Mucosa of rectum (tissue), 2 donors: ENCODE measurements at regions not wholly inside any gene's neighbourhood (a gene's known extent, or its start where the extent isn't known, plus 50 kb on each side); places are given as distances from the start of the nearest gene placed in this dataset.

ENCODE experiments used
- H3K27ac ChIP-seq, 2 donors: one replicate each; pipeline ENCODE4 v1.7.0; 2013; ENCODE audit warnings: inconsistent platforms in 2 of 2, low read depth in 2 of 2, low read length in 2 of 2
- H3K27me3 ChIP-seq, 2 donors: one replicate each; pipeline ENCODE4 v1.7.0; 2013; ENCODE audit warnings: low read length in 2 of 2; ENCODE audit not compliant: control insufficient read depth in 2 of 2, insufficient read depth in 2 of 2
- H3K36me3 ChIP-seq, 2 donors: one replicate each; pipeline ENCODE4 v1.7.0; 2013; ENCODE audit warnings: low read length in 2 of 2; ENCODE audit not compliant: control insufficient read depth in 2 of 2, insufficient read depth in 2 of 2
- H3K4me1 ChIP-seq, 2 donors: one replicate each; pipeline ENCODE4 v1.7.0; 2013; ENCODE audit warnings: low read length in 2 of 2, mild to moderate bottlenecking in 1 of 2; ENCODE audit not compliant: control insufficient read depth in 2 of 2, insufficient read depth in 2 of 2
- H3K4me3 ChIP-seq, 2 donors: one replicate each; pipeline ENCODE4 v1.7.0; 2013; ENCODE audit warnings: low read length in 2 of 2
- H3K9ac ChIP-seq, 2 donors: one replicate each; pipeline ENCODE4 v1.7.0; 2013; ENCODE audit warnings: low read length in 2 of 2, low read depth in 1 of 2, mild to moderate bottlenecking in 1 of 2
- H3K9me3 ChIP-seq, 2 donors: one replicate each; pipeline ENCODE4 v1.7.0; 2013; ENCODE audit warnings: low read length in 2 of 2; ENCODE audit not compliant: control insufficient read depth in 2 of 2
- donor health status: healthy.
- donor health status: Normal muscosa, but diverticular disease.

DNA sequence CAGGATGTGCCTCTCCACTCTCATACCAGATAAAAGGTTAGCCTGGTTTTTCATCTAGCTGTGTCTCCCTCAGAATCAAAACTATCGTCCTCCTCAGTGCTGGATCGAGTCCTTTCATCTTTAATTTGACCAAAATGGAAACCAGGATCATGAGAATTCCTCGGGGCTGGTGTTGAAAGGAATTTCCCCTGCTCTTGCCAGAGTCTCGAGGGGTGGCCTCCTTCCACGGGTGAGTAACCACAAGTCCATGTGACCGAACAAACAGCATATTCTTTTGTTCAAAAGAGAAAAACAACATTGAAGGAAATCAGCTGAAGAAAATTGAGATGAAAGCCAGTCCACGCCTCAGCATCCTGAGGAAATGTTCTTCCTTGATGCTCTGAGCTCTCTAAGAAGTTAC lies 165.9 kb upstream of the CDYL start:
- H3K4me3 ChIP-seq = no peak overlapping the region
- no peaks in the 10 kb centered on the region for H3K27me3 ChIP-seq
- H3K27ac ChIP-seq = no peak overlapping the region
- no peaks in the 10 kb centered on the region for H3K9me3 ChIP-seq
- H3K9ac ChIP-seq = no peak overlapping the region
- no peaks in the 10 kb centered on the region for H3K36me3 ChIP-seq
- H3K4me1 ChIP-seq = peaks cover 8 to 18% of the 10 kb centered on the region in 2 donors

DNA sequence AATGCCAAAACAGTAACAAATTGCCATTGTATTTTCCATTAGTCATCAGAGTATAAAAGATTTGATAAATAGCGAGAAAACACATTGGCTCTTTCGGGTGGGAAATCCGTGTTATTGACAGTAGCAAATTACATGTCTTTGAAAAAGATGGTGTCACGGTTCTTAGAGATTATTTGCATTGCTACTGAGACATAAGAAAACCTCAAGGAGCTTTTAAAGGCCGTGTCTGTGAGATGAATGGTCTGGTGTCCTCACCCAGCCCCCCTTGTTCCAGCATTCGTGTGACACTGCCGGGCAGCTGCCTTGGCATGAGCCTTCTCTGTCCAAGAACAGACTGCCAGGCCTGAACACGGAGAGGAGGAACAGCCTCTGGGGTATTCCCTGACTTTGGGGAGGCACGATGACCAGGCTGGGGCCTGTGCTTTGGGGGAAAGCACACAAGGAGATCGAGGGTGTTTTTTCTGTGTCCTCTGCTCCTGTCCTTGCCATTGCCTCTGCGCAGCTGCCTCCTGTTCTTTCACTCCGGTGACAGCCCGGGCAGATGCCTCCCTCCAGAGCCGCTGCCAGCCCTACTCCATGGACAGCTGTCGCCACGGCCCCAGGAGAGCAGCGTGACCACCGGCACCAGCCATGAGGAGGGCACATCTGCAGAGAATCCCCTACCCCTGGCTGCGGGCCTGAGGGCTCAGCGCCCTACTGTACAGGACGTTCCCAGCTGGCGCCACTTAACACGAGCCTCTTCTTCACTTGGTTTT lies 167.7 kb upstream of the CDYL start:
- Histone ChIP-seq H3K4me1 (peaks cover 8 to 18% of the 10 kb centered on the region in 2 donors), H3K36me3 (no peaks in the 10 kb centered on the region), H3K9ac (no peak overlapping the region), H3K27me3 (no peaks in the 10 kb centered on the region), H3K27ac (no peak overlapping the region), H3K4me3 (no peak overlapping the region), H3K9me3 (no peaks in the 10 kb centered on the region)

DNA sequence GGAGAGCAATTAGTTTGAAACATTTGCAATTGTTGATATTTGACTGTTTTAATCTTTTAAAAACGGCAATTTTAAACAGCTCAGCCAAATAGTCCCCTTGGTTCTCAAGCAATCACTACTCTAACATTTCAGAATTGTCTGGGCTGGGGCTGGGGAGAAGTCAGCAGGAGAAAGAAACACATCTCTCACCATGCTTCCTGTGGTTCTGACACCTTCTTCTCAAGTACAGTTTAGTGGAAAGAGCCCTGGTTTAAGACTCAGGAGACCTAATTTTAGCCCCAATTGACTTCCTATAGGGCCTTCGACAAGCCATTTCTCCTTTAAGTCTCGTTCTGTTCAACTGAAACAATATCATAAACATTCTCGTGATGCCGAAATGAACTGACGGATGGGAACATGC lies 168.4 kb upstream of the CDYL start:
- Histone ChIP-seq H3K9ac (no peak overlapping the region), H3K27ac (peak overlapping the region; percentile 28 to 49)

DNA sequence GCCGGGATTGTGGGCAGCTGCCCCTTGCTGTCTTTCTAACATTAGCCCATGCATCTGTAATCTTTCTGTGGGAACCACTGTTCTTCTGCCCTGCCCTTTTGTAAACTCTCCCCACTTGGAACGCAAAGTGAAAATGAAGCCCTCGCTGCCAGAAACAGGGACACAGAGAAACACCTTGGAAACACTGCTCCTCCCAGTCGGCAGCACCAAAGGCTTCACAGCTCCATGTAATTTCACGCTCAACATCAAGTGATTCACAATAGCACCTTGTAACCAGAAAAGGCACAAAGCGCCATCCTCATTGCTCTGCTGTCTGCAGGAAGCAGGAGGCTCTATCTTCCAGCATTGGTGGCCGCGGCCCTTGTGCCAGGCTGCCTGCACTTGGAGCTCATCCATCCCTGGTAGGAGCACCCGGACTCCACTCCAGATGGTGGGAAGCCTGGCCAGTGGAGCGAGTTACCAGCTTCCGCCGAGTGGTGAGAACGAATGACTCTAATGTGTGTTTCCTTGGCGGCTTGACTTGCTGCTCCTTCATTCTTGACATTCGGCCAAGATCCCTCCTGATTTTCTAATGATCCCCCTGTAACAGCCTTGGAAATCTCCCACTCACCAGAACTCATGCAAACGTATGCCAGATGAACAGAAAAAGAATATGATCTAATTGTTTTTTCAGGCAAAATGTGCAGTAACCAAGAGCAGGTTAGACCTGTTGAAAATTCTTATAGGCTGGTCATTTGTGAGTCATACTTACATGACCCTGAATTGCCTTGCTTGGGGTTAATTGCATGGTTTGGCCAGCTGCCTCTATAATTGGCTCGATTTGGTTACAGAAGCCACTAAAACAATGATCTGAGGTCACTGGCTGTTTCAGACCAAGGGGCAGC lies 169.1 kb upstream of the CDYL start:
- no peak overlapping the region for H3K9ac ChIP-seq
- peaks cover 8 to 18% of the 10 kb centered on the region in 2 donors for H3K4me1 ChIP-seq
- peak overlapping the region; percentile 28 to 49 for H3K27ac ChIP-seq
- H3K4me3 ChIP-seq = peak overlapping the region; percentile 31 to 45
- no peaks in the 10 kb centered on the region for H3K9me3 ChIP-seq
- no peaks in the 10 kb centered on the region for H3K27me3 ChIP-seq
- no peaks in the 10 kb centered on the region for H3K36me3 ChIP-seq

More for the DNA sequence above, 168.4 kb upstream of the CDYL start:
- H3K9me3 ChIP-seq = no peaks in the 10 kb centered on the region
- H3K36me3 ChIP-seq = no peaks in the 10 kb centered on the region
- peaks cover 8 to 18% of the 10 kb centered on the region in 2 donors for H3K4me1 ChIP-seq
- no peaks in the 10 kb centered on the region for H3K27me3 ChIP-seq
- peak overlapping the region in 1 of 2 donors; percentile 45 for H3K4me3 ChIP-seq

DNA sequence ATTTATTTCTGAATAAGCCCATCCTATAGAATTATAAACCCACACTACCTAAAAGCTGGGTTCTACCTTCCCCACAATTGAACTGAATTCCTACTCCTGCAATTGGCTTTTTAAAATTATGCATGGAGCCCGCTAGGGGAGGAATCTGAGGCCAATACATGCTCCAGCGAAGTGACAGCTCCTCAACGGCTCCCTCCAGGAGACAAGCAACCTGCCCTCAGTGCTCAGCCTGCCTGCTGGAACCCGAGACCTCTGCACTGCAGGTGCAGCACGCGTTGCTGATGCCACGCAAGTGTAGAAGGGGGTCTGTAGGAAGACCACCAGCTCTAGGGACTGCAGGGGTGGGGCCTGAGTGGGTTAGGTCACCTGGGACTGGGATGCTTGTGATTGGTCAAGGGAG lies 170.2 kb upstream of the CDYL start:
- Histone ChIP-seq H3K36me3 (no peaks in the 10 kb centered on the region), H3K9ac (no peak overlapping the region), H3K27ac (no peak overlapping the region), H3K4me1 (peaks cover 8 to 13% of the 10 kb centered on the region in 2 donors), H3K9me3 (no peaks in the 10 kb centered on the region), H3K4me3 (no peak overlapping the region), H3K27me3 (no peaks in the 10 kb centered on the region)

DNA sequence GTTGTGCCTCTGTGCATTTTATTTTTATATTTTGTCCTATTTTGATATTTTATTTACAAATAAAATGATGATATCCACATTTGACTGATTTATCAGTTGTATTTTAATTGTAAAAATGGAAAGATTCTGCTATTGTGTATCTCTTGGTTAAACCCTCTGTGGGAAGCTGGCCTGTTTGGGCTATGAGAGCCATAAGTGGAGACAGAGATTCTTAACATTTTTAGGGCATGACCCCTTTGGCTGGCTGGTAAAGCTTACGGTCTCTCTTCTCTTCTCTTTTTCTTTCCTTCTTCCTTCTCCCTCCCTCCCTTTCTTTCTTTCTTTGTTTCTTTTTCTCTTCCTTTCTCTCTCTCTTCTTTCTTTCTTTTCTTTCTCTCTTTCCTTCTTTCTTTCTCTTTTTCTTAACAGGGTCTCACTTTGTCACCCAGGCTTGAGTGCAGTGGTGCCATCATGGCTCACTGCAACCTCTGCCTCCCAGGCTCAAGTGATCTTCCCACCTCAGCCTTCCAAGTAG lies 172.3 kb upstream of the CDYL start:
- Histone ChIP-seq H3K4me1 (peaks cover 15 to 18% of the 10 kb centered on the region in 2 donors), H3K9me3 (no peaks in the 10 kb centered on the region), H3K27ac (no peak overlapping the region), H3K9ac (no peak overlapping the region), H3K36me3 (no peaks in the 10 kb centered on the region), H3K4me3 (no peak overlapping the region), H3K27me3 (no peaks in the 10 kb centered on the region)

DNA sequence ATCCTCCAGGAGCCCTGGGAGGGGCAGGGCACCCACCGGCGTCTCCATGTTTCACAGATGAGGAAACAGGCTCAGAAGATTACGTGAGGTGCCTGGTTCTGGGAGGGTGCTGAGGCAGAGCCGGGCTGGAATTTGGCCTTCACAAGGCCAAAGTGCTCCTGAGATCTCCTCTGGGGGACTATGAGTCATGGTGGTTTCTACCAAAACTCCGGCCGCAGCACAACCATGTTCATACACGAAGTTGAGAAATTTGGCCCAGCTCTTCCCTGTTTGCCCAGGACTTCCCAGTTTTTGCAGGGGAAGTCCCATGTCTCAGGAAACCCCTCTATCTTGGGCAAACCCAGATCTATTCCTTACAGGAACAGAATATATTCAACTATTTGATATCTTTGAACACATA lies 172.9 kb upstream of the CDYL start:
- Histone ChIP-seq H3K27ac (no peak overlapping the region), H3K9me3 (no peaks in the 10 kb centered on the region), H3K36me3 (no peaks in the 10 kb centered on the region), H3K4me3 (no peak overlapping the region), H3K9ac (no peak overlapping the region), H3K4me1 (peaks cover 15 to 18% of the 10 kb centered on the region in 2 donors), H3K27me3 (no peaks in the 10 kb centered on the region)

DNA sequence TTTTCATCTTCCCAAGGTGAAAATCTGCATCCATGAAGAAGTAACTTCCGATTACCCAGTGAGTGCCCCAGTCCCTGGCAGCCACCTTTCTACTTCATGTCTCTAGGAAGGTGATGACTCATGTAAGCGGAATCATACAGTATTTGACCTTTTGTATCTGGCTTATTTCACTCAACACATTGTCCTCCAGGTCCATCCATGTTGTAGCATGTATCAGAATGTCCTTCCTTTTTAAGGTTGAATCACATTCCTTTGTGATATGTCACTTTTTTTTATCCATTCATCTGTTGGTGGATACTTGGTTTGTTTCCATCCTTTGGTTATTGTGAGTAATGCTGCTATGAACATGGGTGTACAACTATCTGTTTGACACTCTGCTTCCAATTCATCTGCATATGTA lies 176.3 kb upstream of the CDYL start:
- Histone ChIP-seq H3K27ac (peak overlapping the region; percentile 68 to 78), H3K4me1 (peaks cover 4 to 7% of the 10 kb centered on the region in 2 donors), H3K9ac (no peak overlapping the region)

DNA sequence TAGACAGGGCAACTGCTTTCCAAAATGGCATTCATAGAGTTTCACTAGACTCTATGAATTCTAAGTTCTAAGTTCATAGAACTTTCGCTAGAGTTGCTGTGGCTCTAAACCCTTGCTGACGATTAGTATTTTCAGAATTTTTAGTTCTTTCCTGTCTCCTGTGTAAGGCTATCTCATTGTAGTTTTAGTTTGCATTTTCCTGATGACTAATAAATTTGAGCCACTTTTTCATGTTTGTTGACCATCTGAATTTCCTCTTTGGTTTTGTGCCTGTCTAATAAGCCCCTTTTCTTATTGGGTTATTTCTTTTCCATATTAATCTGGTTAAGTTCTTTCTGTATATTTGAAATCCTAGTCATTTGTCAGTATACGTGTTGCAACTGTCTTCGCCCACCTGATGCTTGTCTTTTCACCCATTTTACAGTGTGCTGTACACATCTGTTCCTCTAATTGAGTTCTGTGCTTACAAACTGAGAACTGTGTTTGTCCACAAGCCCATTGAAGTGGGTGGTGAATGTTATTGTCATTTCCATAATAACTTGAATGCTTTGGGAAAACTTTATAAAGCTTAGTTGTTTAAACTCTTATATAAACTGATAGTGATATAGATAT lies 177.7 kb upstream of the CDYL start:
- H3K27me3 ChIP-seq = no peaks in the 10 kb centered on the region
- H3K27ac ChIP-seq = no peak overlapping the region
- no peak overlapping the region for H3K9ac ChIP-seq
- no peaks in the 10 kb centered on the region for H3K36me3 ChIP-seq
- H3K9me3 ChIP-seq = no peaks in the 10 kb centered on the region
- H3K4me3 ChIP-seq = no peak overlapping the region
- H3K4me1 ChIP-seq = peaks cover 4 to 7% of the 10 kb centered on the region in 2 donors

More for the DNA sequence above, 176.3 kb upstream of the CDYL start:
- Histone ChIP-seq H3K36me3 (no peaks in the 10 kb centered on the region), H3K27me3 (no peaks in the 10 kb centered on the region), H3K4me3 (no peak overlapping the region), H3K9me3 (no peaks in the 10 kb centered on the region)

DNA sequence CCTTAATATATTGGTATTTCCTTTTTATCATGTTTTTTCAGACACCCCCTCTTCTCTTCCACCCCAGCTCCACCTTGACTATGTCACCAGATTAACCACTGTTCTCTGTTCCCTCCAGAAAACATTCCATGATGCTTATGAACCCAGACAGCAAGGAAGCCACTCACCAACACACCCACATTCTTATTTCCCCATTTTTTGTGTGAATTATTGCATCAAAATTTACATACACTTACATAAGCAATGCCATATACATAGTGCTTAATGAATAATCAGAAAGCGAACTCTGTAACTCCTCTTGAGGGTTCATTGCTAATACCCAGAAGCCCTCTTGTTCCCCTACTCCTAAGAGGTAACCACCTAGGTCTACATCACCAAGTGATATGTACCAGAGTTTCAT lies 182.3 kb upstream of the CDYL start:
- Histone ChIP-seq H3K27me3 (no peaks in the 10 kb centered on the region), H3K27ac (no peak overlapping the region)

More for the DNA sequence above, 182.3 kb upstream of the CDYL start:
- no peak overlapping the region for H3K4me3 ChIP-seq
- H3K9ac ChIP-seq = no peak overlapping the region
- H3K36me3 ChIP-seq = no peaks in the 10 kb centered on the region
- H3K9me3 ChIP-seq = no peaks in the 10 kb centered on the region
- H3K4me1 ChIP-seq = no peaks in the 10 kb centered on the region
